ENCODE measurements at regions not wholly inside any gene's neighbourhood (a gene's known extent, or its start where the extent isn't known, plus 50 kb on each side); places are given as distances from the start of the nearest gene placed in this dataset.
"Not testable (repeated sequence)": the region's sequence is repeated elsewhere in the genome, so short reads cannot be mapped to it uniquely, and the experiment has no call there.

DNA sequence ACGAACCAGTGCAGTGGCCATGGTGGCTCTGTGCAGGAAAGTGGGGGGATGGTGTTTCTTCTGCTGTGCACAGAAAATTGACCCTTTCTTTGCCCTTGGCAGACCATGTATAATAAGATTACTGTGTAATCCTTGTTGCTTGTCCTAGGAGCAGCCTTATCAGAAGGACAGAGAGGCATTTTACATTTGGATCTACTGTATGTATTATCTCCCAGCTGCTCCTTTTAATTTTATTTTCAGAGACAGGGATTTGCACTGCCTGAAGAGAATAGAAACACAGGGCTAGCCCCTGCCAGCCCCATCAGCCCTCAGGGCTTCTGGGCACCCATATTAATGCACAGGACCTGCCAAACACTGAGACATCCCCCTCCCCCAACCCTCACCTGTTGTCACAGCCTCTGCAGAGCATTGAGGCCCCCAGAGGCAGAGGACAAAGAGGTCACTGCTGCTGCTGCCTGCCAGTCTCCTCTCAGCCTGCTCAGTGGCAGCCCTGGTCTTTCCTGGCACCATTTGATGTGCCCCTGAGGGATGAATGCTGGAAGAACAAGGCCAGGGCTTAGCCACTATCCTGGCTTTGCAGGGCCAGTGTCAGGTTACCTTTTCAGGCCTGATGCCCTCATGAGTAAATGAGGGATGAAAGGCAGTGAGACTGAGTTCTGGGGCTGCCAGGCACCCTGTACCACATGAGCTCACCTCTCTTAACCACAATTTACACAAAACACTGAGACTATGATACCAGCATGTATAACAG lies 533.4 kb downstream of the NTRK3 start:
- peak; percentile 17 for DNase-seq (ENCODE audit: low spot score)

DNA sequence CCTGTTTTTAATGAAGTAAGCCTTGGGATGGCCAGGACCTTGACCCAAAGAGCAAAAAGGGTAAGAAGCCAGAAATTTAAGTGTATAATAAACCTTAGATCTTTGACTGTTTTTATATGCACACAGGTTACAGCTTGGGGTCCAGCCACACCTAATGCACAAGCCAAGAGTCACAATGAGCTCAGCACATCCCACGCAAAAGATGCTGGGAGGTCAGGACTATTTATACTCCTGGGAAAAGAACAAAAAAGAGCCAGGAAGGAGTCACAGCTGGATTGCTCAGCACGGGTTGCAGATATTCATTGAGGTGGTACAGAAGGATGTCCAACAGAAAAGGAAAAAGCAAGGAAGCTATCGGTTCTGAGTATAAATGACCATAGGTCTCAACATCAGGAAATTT lies 536.3 kb downstream of the NTRK3 start:
- no peak for DNase-seq (ENCODE audit: low spot score)

DNA sequence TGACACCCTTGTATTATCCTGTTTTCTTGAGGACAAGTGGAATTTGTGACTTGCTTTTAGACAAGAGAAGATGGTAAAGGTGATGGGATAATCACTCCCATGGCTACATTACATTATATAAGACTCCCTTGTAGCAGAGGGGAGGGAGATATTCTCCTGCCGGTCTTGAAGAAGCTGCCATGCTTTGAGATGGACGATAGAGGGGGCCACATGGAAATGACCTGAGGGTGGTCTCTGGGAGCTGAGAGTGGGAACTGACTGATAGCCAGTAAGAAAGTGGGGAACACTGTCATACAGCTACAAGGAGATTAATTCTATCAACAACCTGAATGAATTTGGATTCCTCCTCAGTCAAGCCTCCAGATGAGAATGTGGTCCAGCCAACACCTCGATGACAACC lies 540.1 kb downstream of the NTRK3 start:
- peak; percentile 41 for DNase-seq (ENCODE audit: low spot score)

DNA sequence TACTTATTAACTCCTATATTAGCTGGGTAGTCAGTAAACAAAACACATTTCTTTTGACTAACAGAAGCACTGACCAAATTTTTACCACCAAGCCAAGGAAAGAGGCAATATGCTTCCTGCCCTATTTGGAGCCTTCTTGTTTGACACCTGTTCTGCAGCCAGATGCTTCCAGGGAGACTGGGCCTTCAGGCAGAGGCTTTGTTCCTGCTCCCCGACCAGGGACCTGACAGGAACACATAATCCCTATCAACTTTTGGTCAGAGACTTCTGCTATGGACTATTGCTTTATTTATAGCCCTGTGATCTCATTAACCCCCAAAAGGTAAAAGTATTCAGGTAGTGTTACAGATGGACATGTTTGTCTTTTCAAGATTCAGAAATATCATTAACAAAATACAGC lies 541.3 kb downstream of the NTRK3 start:
- no peak for DNase-seq (ENCODE audit: low spot score)

DNA sequence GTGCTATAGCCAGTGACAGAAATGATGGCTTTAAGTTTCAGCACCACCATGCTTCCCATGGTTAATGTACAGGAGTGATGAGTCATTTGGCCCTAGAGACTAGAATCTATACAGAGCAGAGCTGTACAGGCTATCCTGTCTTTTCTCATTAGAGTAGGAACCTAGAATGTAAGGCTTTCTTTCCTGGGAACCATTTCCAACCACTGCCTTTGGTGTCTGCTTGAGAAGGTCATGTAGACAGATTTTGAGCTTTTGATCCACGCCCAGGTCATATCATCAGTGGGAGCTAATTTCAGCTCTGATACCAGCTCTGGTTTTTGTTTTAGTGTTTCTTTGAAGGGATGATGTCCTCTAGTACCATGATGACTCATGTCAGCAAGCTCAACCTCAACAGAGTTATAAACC lies 543.1 kb downstream of the NTRK3 start:
- DNase-seq (ENCODE audit: low spot score): no peak

DNA sequence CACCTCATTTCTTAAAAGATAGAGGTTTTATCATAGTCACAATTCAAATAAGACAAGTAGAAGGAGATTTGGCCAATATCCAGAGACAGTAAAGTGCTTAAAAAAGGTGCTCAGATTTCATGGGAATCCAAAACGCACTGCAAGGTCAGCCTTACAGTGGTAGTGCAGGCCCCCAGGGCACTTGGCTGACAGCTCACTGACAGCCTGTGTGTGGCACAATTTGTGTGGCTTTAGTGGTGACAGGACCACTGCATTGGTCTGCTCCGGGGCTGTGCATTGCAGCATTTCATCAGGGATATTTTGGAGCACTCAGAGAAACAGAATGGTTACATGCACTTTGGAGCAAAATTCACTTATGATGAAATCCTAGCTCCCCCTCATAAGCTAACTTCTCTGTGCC lies 544.3 kb downstream of the NTRK3 start:
- DNase-seq (ENCODE audit: low spot score): no peak

DNA sequence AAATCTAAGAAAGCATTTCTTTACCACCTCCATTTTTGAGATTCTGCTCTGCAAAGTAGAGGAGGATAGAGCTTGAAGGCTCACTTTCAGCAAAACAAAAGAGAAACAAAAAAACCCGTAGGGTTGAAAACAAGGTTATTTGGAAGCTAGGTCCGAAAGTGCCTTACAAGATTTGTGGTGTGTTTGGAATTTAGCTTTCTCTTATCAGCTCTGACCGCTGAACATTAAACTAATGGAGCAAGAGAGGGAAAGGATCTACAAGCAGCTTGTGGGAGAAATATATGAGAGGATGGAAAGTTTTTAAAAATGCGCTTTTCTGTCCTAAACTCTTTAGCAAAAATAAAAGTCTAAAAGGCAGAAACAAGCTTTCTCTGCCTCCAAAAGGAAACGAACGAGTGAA lies 545.5 kb downstream of the NTRK3 start:
- DNase-seq (ENCODE audit: low spot score): no peak

DNA sequence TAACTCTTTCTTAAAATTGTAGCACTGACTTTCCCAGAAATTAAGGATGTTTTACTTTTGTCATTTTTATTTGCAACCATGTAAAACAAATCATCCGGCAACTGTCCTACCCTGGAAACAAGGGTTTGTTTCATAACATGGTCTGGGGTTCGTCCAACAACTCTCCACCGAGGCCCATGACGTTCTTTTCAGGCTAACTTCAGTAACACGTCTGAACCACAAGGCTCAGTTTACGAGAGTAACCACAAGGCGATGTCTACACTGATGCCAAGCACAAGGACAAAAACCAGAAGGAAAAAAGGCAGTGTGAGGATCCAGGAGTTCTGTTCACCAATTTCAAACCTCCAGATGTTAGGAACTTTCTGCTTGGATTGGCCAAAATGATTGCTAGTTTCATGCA lies 546.1 kb downstream of the NTRK3 start:
- no peak for DNase-seq (ENCODE audit: low spot score)

DNA sequence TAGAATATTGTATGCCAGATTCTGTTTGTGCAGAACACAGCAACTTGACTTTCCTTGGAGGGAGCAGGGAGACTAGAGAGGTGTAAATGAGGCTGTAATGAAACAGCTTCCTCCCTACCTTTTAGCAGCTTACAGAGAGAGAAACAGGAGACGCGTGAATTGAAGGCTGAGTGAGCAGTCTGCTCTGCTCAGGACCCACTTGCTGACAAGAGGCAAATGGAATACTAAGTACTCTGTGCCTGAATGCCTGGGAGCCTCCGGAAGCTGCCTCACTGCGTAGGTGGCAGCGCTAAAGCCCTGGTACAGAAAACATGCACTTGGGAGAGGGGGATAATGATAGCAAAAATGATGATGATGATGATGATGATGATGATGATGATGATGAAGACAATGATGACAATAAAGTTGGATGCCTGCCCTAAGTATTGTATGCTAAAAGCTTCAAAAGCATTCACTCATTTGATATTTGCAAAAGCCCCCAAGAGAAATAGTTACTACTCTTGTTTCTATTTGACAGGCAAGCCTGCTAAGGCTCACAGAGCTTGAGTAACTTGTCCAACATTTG lies 548.9 kb downstream of the NTRK3 start:
- DNase-seq (ENCODE audit: low spot score): no peak

DNA sequence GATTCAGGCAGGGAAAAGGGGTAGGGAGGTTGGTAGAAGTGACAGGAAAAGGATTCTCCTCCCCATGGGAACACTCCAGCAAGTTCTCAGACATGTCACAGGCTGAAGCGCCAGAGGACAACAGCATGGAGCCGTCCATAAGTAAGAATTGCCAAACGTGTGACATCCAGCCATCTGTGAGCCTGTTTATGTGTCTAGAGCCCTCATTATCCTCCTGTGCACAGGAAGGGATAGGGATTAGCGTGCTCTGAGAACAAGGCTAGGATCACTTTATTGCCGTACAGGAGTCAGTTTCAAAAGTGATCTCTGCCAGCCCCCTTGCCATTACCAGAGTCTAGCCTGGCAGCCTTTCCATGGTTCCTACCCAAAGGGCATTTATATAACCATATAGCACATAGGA lies 549.5 kb downstream of the NTRK3 start:
- DNase-seq (ENCODE audit: low spot score): no peak

DNA sequence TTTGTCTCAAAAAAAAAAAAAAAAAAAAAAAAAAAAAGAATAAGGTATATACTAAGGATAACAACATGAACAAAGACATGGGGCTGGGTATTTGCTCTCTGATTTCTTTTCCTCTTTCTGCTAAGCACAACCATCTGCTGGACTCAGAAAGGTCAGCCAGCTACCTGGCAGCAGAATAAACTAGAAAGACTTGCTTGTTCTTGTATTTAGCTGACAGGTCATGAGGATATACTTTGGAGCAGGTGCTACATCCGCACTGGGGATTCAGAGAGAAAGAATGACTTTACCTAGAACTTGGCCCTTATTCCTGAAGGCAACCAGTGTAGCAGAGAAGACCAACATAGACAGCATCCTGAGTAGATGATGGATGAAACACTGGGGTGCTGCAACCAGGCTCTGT lies 550.5 kb downstream of the NTRK3 start:
- DNase-seq (ENCODE audit: low spot score): no peak

DNA sequence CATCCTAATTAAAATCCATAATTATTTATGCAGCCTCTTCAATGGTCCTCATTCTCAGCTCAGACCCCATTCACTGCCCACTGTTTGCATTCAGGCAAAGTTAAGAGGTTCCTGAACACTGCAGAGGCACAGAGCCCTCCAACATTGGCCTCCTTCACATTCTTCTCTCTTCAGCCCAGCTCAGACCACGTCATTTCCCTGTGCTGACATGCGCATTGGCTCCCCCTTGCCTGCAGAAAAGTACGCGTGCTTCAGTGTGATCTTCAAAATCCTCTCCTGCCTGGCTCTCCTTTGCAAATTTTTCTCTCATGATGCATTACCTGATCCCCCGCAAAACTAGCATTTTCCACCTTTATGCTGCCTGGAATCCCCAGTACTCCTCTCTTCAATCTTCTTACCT lies 552.3 kb downstream of the NTRK3 start:
- no peak for DNase-seq (ENCODE audit: low spot score)

DNA sequence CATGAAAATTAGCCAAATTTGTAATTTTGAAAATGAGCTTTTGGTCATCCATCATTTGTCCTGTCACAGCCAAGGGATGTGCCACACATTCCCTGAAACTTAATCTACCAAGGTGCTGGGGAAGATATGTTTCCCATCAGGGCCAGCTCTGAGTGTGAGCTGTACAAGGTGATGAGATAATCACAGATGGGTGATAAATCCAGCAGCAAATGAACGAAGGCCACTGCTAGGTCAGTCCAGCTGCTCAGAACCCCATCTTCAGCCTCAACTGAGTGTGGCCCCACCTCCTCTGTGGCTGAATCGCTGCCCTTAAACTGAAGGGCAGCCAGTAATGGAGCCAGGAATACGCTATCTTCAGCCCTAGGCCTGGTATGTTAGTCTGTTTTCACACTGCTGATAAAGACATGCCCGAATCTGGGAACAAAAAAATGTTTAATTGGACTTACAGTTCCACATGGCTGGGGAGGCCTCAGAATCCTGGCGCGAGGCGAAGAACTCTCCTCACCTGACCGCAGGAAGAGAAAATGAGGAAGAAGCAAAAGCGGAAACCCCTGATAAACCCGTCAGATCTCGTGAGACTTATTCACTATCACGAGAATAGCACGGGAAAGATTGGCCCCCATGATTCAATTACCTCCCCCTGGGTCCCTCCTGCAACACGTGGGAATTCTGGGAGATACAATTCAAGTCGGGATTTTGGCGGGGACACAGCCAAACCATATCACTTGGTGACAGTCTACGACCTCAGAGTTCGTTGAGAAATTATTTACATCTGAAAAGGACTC lies 553.0 kb downstream of the NTRK3 start:
- no peak for DNase-seq (ENCODE audit: low spot score)

DNA sequence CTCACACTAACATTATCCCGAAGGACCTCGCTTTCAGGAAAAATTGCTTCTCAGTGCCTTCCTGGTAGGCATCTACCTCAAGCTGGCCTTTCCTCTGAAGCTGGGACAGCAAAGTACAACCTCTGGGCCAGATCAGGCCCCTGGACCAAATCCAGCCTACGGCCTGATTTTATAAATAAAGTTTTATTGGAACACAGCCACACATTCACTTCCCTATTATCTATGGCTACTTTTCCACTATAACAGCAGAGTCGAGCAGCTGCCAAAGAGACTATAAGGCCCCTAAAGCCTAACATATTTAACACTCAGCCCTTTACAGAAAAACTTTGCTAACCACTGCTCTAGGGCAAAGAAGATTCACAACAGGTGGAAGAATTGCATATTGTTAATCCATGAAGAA lies 554.3 kb downstream of the NTRK3 start:
- DNase-seq (ENCODE audit: low spot score): no peak

DNA sequence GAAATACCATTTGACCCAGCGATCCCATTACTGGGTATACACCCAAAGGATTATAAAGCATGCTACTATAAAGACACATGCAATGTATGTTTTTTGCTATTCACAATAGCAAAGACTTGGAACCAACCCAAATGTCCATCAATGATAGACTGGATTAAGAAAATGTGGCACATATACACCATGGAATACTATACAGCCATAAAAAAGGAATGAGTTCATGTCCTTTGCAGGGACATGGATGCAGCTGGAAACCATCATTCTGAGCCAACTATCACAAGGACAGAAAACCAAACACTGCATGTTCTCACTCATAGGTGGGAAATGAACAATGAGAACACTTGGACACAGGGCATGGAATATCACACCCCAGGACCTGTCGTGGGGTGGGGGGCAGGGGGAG lies 558.1 kb downstream of the NTRK3 start:
- not testable (repeated sequence) for DNase-seq (ENCODE audit: low spot score)

DNA sequence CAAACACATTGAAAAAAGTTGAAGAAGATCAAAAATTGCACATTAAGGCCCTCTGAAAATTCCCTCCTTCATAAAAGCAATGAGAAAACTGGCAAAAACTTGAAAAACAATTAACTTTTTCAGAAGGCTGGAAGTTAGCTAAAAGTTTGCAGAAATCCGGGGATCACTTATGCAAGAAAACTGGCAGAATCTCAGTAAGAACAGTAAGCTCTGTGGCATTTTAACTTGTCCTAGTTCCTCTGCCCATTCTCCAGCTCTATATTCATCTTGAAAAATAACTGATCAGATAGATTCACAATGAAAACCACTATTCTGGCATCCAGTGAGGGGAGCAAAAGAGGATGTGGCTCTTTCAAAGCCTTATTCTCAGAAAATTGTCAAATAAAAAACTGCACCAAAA lies 566.8 kb downstream of the NTRK3 start:
- DNase-seq (ENCODE audit: low spot score): no peak

DNA sequence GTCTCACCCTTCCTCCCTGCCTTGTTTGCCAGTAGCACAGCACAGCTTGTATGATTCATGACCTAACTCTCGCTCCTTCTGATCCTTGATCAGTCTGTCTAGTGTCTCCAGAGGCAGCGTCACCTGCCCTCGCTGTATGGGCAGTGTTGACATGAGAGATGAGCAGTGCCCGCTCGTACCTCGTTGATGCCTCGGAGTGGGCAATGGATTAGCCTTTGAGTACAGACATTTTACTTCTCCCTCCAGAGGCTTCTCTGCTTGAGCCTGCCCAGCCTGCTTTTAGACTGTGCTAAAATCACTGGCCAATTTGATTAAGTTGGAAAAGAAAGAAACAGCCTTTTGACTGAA lies 569.0 kb downstream of the NTRK3 start:
- no peak for DNase-seq (ENCODE audit: low spot score)

DNA sequence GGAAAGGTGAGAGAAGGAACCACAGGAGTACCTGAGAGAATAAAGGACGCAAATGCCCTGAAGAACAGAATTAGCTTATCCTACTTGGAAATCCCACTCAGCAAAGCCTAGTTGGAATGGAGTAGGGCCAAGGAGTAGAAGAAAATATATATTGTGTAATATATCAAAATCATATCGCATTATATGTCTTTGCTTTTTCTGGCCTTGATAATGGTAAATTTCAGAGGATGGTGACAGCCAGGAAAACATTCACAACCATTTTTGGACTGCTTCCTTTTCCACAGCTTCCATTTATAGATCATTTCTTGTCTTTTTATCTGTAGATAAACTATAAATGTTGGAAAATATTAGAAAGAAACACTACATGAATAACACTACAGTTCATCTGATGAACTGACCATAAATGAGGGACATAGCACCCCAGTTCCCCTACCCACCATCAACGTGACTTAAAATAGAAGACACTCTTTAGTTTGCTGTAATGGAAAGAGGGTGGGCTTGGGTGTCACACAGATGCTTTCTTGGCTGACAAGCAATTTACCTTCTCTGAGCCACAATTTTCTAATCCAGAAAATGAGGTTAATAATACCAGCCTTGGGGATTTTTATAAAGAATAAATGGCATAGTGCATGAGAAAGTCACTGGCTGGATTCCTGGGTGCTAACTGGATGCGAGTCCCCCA lies 569.6 kb downstream of the NTRK3 start:
- no peak for DNase-seq (ENCODE audit: low spot score)

DNA sequence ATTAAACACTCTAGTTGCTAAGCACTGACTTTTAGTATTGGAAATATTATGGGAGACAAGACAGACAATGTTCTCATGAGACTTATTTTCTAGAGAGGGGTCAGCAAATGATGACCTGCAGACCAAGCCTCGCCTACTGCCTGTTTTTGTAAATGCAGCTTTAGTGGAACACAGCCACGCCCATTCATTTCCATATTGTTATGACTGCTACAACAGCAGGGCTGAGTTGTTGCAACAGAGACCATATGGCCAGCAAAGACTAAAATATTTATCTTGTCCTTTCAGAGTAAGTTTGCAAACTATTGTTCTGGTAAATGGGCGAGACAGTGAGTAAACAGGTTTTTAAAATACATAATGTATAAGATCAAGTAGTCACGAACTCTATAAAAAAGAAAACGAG lies 570.2 kb downstream of the NTRK3 start:
- no peak for DNase-seq (ENCODE audit: low spot score)

DNA sequence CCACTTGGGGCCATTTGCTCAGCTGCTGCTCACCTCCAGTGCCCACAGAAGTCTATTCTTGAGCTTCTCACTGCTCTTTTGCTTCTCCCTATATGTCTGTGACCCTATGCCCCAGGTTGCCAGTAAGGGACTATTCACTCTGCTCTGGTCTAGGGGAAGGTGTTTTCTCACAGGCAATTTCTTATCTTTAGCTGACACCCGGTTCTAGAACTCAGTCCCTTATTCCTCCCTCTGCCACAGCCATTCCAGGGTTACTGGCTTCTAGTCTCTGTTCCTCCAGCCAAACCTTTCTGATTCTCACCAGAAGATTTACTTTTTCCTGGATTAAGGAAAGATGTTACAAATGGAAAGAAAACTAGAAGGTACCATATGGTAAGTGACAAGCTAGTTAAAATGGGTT lies 574.0 kb downstream of the NTRK3 start:
- DNase-seq (ENCODE audit: low spot score): no peak

DNA sequence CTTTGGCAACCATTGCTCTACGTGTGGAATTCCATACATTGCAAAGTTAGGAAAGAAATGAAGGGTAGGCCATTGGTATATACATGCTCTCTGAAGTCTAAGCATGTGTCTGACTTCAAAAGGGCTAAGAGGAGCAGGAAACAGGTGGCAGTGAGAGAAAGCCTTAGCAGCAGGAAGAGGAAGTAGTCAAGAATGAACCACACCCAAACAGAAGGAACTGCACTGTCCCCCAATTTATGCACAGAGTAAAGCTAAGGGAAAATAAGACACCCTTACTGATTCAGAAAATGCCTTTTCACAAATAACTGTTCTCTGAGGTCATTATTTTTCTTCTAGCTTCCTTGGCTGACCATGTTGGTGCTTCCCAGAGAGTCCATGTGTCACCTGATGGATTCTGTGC lies 575.4 kb downstream of the NTRK3 start:
- DNase-seq (ENCODE audit: low spot score): no peak

DNA sequence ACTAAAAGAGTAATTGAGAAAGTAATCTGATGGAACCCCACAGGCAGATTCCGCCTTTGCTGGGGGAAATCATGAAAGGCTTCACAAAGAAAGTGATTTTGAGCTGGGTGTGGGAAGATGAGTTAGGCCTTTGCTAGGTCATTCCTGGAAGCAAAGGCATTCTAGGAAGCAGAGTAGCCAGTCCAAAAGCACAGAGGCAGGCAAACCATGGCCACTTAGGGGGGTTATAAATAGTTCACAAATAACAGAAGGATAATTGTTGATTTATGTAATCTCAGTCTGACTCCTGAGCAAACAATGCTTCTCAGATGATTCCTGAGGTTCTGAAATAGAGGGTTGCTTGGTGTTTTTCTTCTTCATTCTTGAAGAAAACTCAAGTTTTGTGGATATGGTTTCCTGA lies 576.3 kb downstream of the NTRK3 start:
- no peak for DNase-seq (ENCODE audit: low spot score)

DNA sequence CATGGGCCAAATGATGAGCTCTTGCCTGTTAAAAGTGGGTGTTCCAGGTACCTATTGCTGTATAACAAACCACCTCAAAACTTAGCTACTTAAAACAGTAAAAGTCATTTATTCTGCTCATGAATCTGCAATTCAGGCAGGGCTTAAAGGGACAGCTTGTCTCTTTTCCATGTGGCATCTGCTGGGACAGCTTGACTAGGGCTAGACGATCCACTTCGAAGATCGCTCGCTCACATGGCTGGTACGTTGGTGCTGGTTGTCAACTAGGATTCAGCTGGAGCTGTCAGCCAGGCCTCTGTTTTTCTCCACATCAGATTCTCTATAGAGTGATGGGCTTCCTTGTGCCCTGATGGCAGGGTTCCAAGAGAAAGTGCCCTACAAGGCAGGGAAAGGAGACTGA lies 581.3 kb downstream of the NTRK3 start:
- no peak for DNase-seq (ENCODE audit: low spot score)
